Ascending aorta (tissue), 2 donors: ENCODE measurements at regions not wholly inside any gene's neighbourhood (a gene's known extent, or its start where the extent isn't known, plus 50 kb on each side); places are given as distances from the start of the nearest gene placed in this dataset.

Experiments used
- DNase-seq, 2 donors: peaks; one replicate each; pipeline ENCODE4 v3.0.0-alpha.2; 2019; ENCODE audit warnings: low spot score in 2 of 2
- H3K27ac ChIP-seq, 2 donors: fragments of 200-600 bp; sonication (generic); one replicate each; pipeline ENCODE4 v1.5.1; 2016 to 2017; ENCODE audit warnings: mild to moderate bottlenecking in 1 of 2
- H3K27me3 ChIP-seq: fragments of 200-600 bp; sonication (generic); one replicate; pipeline ENCODE4 v1.5.1; 2017
- H3K36me3 ChIP-seq, 2 donors: fragments of 200-600 bp; sonication (generic); one replicate each; pipeline ENCODE4 v1.5.1; 2016
- H3K4me1 ChIP-seq, 2 donors: fragments of 200-600 bp; sonication (generic); one replicate each; pipeline ENCODE4 v1.5.1; 2016 to 2017; ENCODE audit warnings: mild to moderate bottlenecking in 1 of 2
- H3K4me3 ChIP-seq, 2 donors: fragments of 200-600 bp; sonication (generic); one replicate each; pipeline ENCODE4 v1.5.1; 2016 to 2017; ENCODE audit warnings: mild to moderate bottlenecking in 1 of 2
- H3K9me3 ChIP-seq, 2 donors: fragments of 200-600 bp; sonication (generic); one replicate each; pipeline ENCODE4 v1.5.1; 2016
- intact Hi-C: fragments of 100-400 bp; cut with DNase I; formaldehyde crosslinking; loops from one replicate; pipeline ENCODE4 v1.15.1; 2023
- TF ChIP-seq, protein P1 (sequence below), 3 experiments: fragments of 200-600 bp in 2 of 3; fragments of 450-650 bp in 1 of 3; sonication (generic) in 2 of 3; IDR thresholded peaks; one replicate each; pipeline ENCODE4 v1.5.1; 2016 to 2019; ENCODE audit warnings: antibody characterized with exemption in 3 of 3, mild to moderate bottlenecking in 1 of 3, moderate library complexity in 1 of 3

DNA sequence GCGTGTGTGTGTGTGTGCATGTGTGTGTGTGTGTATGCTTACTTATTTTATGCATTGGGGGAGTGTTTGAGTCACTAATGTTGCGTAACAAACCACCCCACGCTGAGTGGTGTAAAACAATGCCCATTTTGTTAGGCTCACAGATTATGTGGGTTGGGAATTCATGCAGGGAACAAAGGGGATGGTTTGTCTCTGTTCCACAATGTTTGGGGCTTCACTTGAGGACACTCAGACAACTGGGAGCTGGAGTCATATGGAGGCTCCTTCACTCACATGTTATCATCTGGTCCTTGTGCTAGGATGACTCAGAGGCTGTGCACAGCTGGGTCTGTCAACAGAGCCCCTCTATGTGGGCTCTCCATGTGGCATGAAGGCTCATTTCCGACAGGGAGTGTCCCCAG is 51.3 kb upstream of the LARGE1 start:
- no peaks in the 10 kb centered on the region for H3K4me1 ChIP-seq
- H3K9me3 ChIP-seq: no peaks in the 10 kb centered on the region
- H3K4me3 ChIP-seq: no peak overlapping the region
- H3K27ac ChIP-seq: no peak overlapping the region
- DNase-seq: no peak
- TF ChIP-seq, protein P1, sequence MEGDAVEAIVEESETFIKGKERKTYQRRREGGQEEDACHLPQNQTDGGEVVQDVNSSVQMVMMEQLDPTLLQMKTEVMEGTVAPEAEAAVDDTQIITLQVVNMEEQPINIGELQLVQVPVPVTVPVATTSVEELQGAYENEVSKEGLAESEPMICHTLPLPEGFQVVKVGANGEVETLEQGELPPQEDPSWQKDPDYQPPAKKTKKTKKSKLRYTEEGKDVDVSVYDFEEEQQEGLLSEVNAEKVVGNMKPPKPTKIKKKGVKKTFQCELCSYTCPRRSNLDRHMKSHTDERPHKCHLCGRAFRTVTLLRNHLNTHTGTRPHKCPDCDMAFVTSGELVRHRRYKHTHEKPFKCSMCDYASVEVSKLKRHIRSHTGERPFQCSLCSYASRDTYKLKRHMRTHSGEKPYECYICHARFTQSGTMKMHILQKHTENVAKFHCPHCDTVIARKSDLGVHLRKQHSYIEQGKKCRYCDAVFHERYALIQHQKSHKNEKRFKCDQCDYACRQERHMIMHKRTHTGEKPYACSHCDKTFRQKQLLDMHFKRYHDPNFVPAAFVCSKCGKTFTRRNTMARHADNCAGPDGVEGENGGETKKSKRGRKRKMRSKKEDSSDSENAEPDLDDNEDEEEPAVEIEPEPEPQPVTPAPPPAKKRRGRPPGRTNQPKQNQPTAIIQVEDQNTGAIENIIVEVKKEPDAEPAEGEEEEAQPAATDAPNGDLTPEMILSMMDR (IDR thresholded peaks at IDR 0.05): no peak
- no peaks in the 10 kb centered on the region for H3K36me3 ChIP-seq
- H3K27me3 ChIP-seq: no peaks in the 10 kb centered on the region
- intact Hi-C loops: no loop called here

DNA sequence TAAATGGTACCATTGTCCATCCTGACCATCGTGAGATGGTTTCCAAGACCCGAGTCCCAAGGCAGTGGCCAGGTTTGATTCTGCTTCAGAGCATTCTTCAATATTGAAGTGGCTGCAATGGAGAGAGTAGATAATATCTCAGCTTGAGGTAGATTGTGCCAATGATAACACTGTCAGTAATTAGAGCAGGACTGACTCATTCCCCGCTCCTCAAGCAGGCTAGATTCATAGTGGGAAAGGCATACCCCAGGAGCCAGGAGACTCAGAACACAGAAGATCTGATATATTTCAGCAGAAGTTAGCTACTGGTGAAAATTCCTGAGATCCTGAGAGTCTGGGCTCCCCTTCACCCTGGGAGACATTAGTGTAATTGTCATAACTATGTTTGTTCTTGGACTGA is 55.6 kb upstream of the LARGE1 start:
- TF ChIP-seq, protein P1 (IDR thresholded peaks at IDR 0.05): no peak
- DNase-seq: no peak
- no peaks in the 10 kb centered on the region for H3K9me3 ChIP-seq
- no peak overlapping the region for H3K4me3 ChIP-seq
- no peak overlapping the region for H3K27ac ChIP-seq
- H3K36me3 ChIP-seq: no peaks in the 10 kb centered on the region
- no peaks in the 10 kb centered on the region for H3K27me3 ChIP-seq
- no peaks in the 10 kb centered on the region for H3K4me1 ChIP-seq
- intact Hi-C loops: no loop called here

DNA sequence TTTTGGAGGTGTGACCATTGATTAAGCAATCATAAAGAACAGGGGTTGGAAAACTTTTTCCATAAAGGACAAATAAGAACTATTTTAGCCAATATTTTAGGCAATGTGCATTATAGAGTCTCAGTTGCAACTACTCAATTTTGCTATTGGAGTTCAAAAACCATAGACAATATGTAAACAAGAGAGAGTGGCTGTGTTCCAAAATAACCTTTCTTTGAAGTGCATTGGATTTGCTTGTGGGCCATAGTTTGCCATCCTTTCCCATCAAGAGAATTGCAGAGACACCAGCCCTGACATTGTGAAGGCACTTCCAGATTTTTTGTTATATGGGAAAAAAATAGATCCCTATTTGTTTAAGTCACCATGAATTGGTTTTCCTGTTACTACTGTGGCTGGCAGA is 63.3 kb upstream of the LARGE1 start:
- intact Hi-C loops: no loop called here
- TF ChIP-seq, protein P1 (IDR thresholded peaks at IDR 0.05): no peak

DNA sequence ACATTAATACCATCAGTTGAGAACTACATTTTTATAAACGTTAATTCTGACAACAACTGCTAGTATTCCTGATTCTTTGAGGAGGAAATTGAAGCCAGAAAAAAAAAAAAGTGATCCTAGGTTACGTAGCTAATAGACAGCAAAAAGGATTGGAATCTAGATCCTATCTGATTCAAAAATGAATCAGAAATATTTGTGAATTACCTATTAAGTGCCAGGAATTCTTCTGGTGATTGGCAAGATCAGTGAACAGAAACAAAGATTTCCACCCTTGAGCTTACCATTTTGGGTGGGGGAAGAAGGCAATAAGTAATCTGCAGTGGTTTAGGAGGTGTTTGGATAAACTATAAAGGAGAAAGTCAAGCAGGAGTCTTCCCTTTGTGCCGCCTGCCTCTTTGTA is 63.9 kb upstream of the LARGE1 start:
- DNase-seq: no peak
- no peak overlapping the region for H3K4me3 ChIP-seq
- H3K36me3 ChIP-seq: no peaks in the 10 kb centered on the region
- no peak overlapping the region for H3K27ac ChIP-seq
- H3K4me1 ChIP-seq: no peaks in the 10 kb centered on the region
- TF ChIP-seq, protein P1 (IDR thresholded peaks at IDR 0.05): no peak
- no peaks in the 10 kb centered on the region for H3K27me3 ChIP-seq
- intact Hi-C loops: no loop called here
- no peaks in the 10 kb centered on the region for H3K9me3 ChIP-seq

More for the DNA sequence above, 63.3 kb upstream of the LARGE1 start:
- no peak overlapping the region for H3K27ac ChIP-seq
- H3K9me3 ChIP-seq: no peaks in the 10 kb centered on the region
- H3K27me3 ChIP-seq: no peaks in the 10 kb centered on the region
- DNase-seq: no peak
- no peaks in the 10 kb centered on the region for H3K4me1 ChIP-seq
- no peaks in the 10 kb centered on the region for H3K36me3 ChIP-seq
- H3K4me3 ChIP-seq: no peak overlapping the region

DNA sequence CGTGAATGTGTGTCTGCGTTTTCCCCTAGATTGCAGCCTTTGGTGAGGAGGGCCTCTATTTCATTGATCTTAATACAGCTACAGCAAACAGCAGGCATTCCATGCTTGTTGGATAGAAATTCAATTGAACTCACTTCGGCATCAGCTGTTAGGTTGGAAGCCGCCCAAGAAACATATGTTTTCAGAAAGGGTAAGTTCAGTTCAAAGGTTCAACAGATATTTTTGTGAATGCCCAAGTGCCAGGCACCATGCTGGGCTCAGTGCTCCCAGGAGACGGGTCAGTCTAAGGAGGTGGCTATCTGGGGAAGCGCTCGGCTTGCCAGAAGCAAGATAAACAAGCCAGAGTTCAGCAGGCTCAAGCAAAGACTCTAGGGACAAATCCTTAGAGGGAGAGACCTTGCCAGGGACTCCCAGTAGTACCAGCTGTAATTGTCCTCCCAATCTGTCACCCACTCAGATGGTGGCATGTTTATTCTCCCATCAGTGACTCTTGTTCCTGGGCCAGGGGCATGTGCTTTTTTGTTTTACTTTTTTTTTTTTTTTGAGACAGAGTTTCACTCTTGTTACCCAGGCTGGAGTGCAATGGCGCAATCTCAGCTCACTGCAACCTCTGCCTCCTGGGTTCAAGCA is 64.5 kb upstream of the LARGE1 start:
- Histone ChIP-seq H3K4me1 (no peaks in the 10 kb centered on the region), H3K9me3 (no peaks in the 10 kb centered on the region), H3K27me3 (no peaks in the 10 kb centered on the region), H3K4me3 (no peak overlapping the region), H3K27ac (no peak overlapping the region), H3K36me3 (no peaks in the 10 kb centered on the region)
- no peak for DNase-seq
- intact Hi-C loops: no loop called here
- TF ChIP-seq, protein P1 (IDR thresholded peaks at IDR 0.05): no peak

DNA sequence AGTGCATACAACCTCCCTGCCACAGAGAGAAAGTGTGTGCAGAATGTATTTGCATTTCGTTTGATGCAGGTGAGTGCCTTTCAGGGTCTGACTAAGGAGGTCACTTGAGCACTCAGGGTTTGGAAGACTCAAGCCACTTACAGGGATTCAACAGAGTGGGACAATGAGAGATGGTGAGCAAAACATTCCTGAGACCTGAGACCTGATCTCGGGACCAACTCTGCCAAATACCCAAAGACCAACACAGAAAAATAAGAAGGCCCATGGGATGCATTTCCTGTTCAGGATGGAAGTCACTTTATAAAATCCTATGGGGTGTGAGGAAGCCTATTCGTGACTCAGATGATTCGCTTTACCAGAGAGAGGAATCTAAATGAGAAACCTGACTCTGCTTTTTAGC is 65.2 kb upstream of the LARGE1 start:
- DNase-seq: no peak
- Histone ChIP-seq H3K9me3 (no peaks in the 10 kb centered on the region), H3K4me1 (no peaks in the 10 kb centered on the region), H3K27ac (no peak overlapping the region), H3K36me3 (no peaks in the 10 kb centered on the region), H3K27me3 (no peaks in the 10 kb centered on the region), H3K4me3 (no peak overlapping the region)
- TF ChIP-seq, protein P1 (IDR thresholded peaks at IDR 0.05): no peak
- intact Hi-C loops: no loop called here
